Gastrocnemius medialis (tissue), 4 donors: ENCODE measurements at regions not wholly inside any gene's neighbourhood (a gene's known extent, or its start where the extent isn't known, plus 50 kb on each side); places are given as distances from the start of the nearest gene placed in this dataset.

ENCODE experiments used
- ATAC-seq, 2 donors: fragments of 150-250 bp; one replicate each; pipeline ENCODE4 v1.9.1; 2016
- DNase-seq, 2 donors: peaks; one replicate each; pipeline ENCODE4 v3.0.0-alpha.2; 2019
- H3K27ac ChIP-seq, 4 donors: fragments of 200-600 bp; sonication (generic); 1 replicate in 1 of 4; 2 replicates in 3 of 4; pipeline ENCODE4 v1.5.1; 2016 to 2018; ENCODE audit warnings: mild to moderate bottlenecking in 2 of 4, moderate library complexity in 1 of 4
- H3K27me3 ChIP-seq, 3 donors: fragments of 200-600 bp; sonication (generic) in 2 of 3; 1 replicate in 1 of 3; 2 replicates in 2 of 3; pipeline versions ENCODE4 v1.5.1 to v1.6.0; 2016 to 2019; ENCODE audit warnings: mild to moderate bottlenecking in 1 of 3, moderate library complexity in 1 of 3
- H3K36me3 ChIP-seq, 2 donors: fragments of 200-600 bp; sonication (generic) in 1 of 2; one replicate each; pipeline ENCODE4 v1.5.1; 2017 to 2018
- H3K4me1 ChIP-seq, 2 donors: fragments of 200-600 bp; sonication (generic) in 1 of 2; one replicate each; pipeline ENCODE4 v1.5.1; 2016 to 2017; ENCODE audit warnings: mild to moderate bottlenecking in 2 of 2
- H3K4me3 ChIP-seq, 4 donors: fragments of 200-600 bp; sonication (generic) in 3 of 4; 1 replicate in 1 of 4; 2 replicates in 3 of 4; pipeline ENCODE4 v1.5.1; 2016 to 2019; ENCODE audit warnings: mild to moderate bottlenecking in 2 of 4
- H3K9me3 ChIP-seq, 3 donors: fragments of 200-600 bp; sonication (generic) in 2 of 3; 1 replicate in 1 of 3; 2 replicates in 2 of 3; pipeline ENCODE4 v1.5.1; 2016 to 2019
- POLR2A ChIP-seq, 2 donors: fragments of 450-650 bp; IDR thresholded peaks; one replicate each; pipeline ENCODE4 v1.6.1; 2017; ENCODE audit warnings: antibody characterized with exemption in 2 of 2, mild to moderate bottlenecking in 2 of 2, moderate library complexity in 2 of 2
- in situ Hi-C, 4 donors: fragments of 200-750 bp; cut with MboI; loops; one replicate each; pipeline versions ENCODE4 v1.15.0 to v1.8.0; 2017; ENCODE audit warnings: low sequenced_read_pairs in 4 of 4
- intact Hi-C: fragments of 100-400 bp; cut with DNase I; formaldehyde crosslinking; loops from one replicate; pipeline ENCODE4 v1.15.1; 2023; ENCODE audit warnings: low total_unique reads
- TF ChIP-seq, protein P1 (sequence below), 5 experiments: fragments of 450-650 bp in 3 of 5; fragments of 200-600 bp in 2 of 5; sonication (generic) in 2 of 5; IDR thresholded peaks in 4 of 5; conservative IDR thresholded peaks in 1 of 5; 1 replicate in 4 of 5; 2 replicates in 1 of 5; pipeline ENCODE4 v1.5.1; 2016 to 2019; ENCODE audit warnings: antibody characterized with exemption in 5 of 5, mild to moderate bottlenecking in 3 of 5, moderate library complexity in 3 of 5

- in situ Hi-C loops, result no loop called here
- no peaks in the 10 kb centered on the region for H3K9me3 ChIP-seq
- intact Hi-C loops, result no loop called here
- no peaks in the 10 kb centered on the region for H3K27me3 ChIP-seq
- H3K4me3 ChIP-seq, result no peak overlapping the region
- ATAC-seq (no peak), DNase-seq (no peak)
- no peaks in the 10 kb centered on the region for H3K36me3 ChIP-seq
- TF ChIP-seq, protein P1, sequence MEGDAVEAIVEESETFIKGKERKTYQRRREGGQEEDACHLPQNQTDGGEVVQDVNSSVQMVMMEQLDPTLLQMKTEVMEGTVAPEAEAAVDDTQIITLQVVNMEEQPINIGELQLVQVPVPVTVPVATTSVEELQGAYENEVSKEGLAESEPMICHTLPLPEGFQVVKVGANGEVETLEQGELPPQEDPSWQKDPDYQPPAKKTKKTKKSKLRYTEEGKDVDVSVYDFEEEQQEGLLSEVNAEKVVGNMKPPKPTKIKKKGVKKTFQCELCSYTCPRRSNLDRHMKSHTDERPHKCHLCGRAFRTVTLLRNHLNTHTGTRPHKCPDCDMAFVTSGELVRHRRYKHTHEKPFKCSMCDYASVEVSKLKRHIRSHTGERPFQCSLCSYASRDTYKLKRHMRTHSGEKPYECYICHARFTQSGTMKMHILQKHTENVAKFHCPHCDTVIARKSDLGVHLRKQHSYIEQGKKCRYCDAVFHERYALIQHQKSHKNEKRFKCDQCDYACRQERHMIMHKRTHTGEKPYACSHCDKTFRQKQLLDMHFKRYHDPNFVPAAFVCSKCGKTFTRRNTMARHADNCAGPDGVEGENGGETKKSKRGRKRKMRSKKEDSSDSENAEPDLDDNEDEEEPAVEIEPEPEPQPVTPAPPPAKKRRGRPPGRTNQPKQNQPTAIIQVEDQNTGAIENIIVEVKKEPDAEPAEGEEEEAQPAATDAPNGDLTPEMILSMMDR (IDR thresholded peaks at IDR 0.05 in 4 of 5, conservative IDR thresholded peaks at IDR 0.05 in 1 of 5), result no peak
- TF ChIP-seq POLR2A (IDR thresholded peaks at IDR 0.05), result no peak
- no peaks in the 10 kb centered on the region for H3K4me1 ChIP-seq
- H3K27ac ChIP-seq, result no peak overlapping the region
These were observed 161.0 kb upstream of the E2F7 start for GRCh38 chr12:77226368-77226767.

DNA sequence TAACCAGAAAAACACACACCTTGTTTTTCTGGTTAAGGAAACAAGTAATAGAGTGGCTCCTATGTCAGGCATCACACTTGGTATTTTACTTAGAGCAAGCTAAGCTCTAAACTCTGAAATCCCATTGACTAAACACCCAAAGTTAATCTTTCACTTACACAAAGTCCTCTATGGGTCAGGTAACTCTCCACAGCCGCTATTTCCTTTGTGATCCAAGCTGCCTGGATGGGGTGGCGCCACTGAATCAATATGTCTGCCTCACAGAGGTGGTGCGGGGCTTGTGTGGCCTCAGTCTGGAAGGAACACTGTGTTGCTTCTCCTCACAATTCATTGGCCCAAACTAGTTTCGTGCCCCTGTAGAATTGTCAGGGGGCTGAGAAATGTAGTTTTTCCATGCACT lies 160.0 kb upstream of the E2F7 start:
- no peaks in the 10 kb centered on the region for H3K27me3 ChIP-seq
- H3K4me1 ChIP-seq, result no peaks in the 10 kb centered on the region
- H3K36me3 ChIP-seq, result no peaks in the 10 kb centered on the region
- intact Hi-C loops (no loop called here), in situ Hi-C loops (no loop called here)
- DNase-seq, result no peak
- no peak for ATAC-seq
- H3K4me3 ChIP-seq, result no peak overlapping the region
- H3K9me3 ChIP-seq, result no peaks in the 10 kb centered on the region
- no peak for TF ChIP-seq POLR2A (IDR thresholded peaks at IDR 0.05)
- TF ChIP-seq, protein P1 (IDR thresholded peaks at IDR 0.05 in 4 of 5, conservative IDR thresholded peaks at IDR 0.05 in 1 of 5), result no peak
- no peak overlapping the region for H3K27ac ChIP-seq

- H3K27ac ChIP-seq, result no peak overlapping the region
- no peaks in the 10 kb centered on the region for H3K36me3 ChIP-seq
- H3K9me3 ChIP-seq, result no peaks in the 10 kb centered on the region
- intact Hi-C loops, result no loop called here
- in situ Hi-C loops, result no loop called here
- H3K27me3 ChIP-seq, result no peaks in the 10 kb centered on the region
- DNase-seq (no peak), ATAC-seq (no peak)
- TF ChIP-seq, protein P1 (IDR thresholded peaks at IDR 0.05 in 4 of 5, conservative IDR thresholded peaks at IDR 0.05 in 1 of 5), result no peak
- no peak for TF ChIP-seq POLR2A (IDR thresholded peaks at IDR 0.05)
- H3K4me3 ChIP-seq, result no peak overlapping the region
- no peaks in the 10 kb centered on the region for H3K4me1 ChIP-seq
These were observed 159.0 kb upstream of the E2F7 start for GRCh38 chr12:77224346-77224745.

- no peak for ATAC-seq
- no peak for TF ChIP-seq POLR2A (IDR thresholded peaks at IDR 0.05)
- TF ChIP-seq, protein P1 (IDR thresholded peaks at IDR 0.05 in 4 of 5, conservative IDR thresholded peaks at IDR 0.05 in 1 of 5), result no peak
- H3K27ac ChIP-seq, result no peak overlapping the region
- no peaks in the 10 kb centered on the region for H3K4me1 ChIP-seq
- in situ Hi-C loops, result no loop called here
- no peak overlapping the region for H3K4me3 ChIP-seq
- intact Hi-C loops, result no loop called here
- H3K36me3 ChIP-seq, result no peaks in the 10 kb centered on the region
- no peaks in the 10 kb centered on the region for H3K27me3 ChIP-seq
- no peaks in the 10 kb centered on the region for H3K9me3 ChIP-seq
- no peak for DNase-seq
These were observed 157.0 kb upstream of the E2F7 start for GRCh38 chr12:77222336-77222735.

- no peak for TF ChIP-seq POLR2A (IDR thresholded peaks at IDR 0.05)
- TF ChIP-seq, protein P1 (IDR thresholded peaks at IDR 0.05 in 4 of 5, conservative IDR thresholded peaks at IDR 0.05 in 1 of 5), result no peak
- H3K27me3 ChIP-seq, result no peaks in the 10 kb centered on the region
- intact Hi-C loops, result no loop called here
- no peaks in the 10 kb centered on the region for H3K4me1 ChIP-seq
- in situ Hi-C loops, result no loop called here
- H3K4me3 ChIP-seq, result no peak overlapping the region
- H3K9me3 ChIP-seq, result no peaks in the 10 kb centered on the region
- ATAC-seq, result no peak
- no peak for DNase-seq
- no peak overlapping the region for H3K27ac ChIP-seq
- H3K36me3 ChIP-seq, result no peaks in the 10 kb centered on the region
These were observed 155.2 kb upstream of the E2F7 start for GRCh38 chr12:77220586-77220985.
